WERI-Rb-1 (cell line): ENCODE measurements at regions not wholly inside any gene's neighbourhood (a gene's known extent, or its start where the extent isn't known, plus 50 kb on each side); places are given as distances from the start of the nearest gene placed in this dataset.

Source experiments
- DNase-seq: peaks from one replicate; pipeline ENCODE4 v3.0.0-alpha.2; 2020
- H3K27ac ChIP-seq: fragments of 250-450 bp; sonication (Bioruptor Pico); 2 replicates; pipeline ENCODE4 v1.5.1; 2020; ENCODE audit warnings: mild to moderate bottlenecking, moderate library complexity
- H3K27me3 ChIP-seq: fragments of 250-450 bp; sonication (Bioruptor Pico); 2 replicates; pipeline ENCODE4 v1.5.1; 2021; ENCODE audit warnings: mild to moderate bottlenecking, low read depth, moderate library complexity; ENCODE audit not compliant: insufficient read depth, severe bottlenecking
- H3K36me3 ChIP-seq: fragments of 250-450 bp; sonication (Bioruptor Pico); 2 replicates; pipeline ENCODE4 v1.5.1; 2020; ENCODE audit warnings: mild to moderate bottlenecking, moderate library complexity
- H3K4me3 ChIP-seq: 2 replicates; pipeline ENCODE4 v1.5.1; 2011; ENCODE audit warnings: low read depth, mild to moderate bottlenecking, control low read depth, low read length
- H3K9me3 ChIP-seq: fragments of 250-450 bp; sonication (Bioruptor Pico); 2 replicates; pipeline ENCODE4 v1.5.1; 2021; ENCODE audit warnings: mild to moderate bottlenecking, moderate library complexity; ENCODE audit not compliant: severe bottlenecking
- CTCF ChIP-seq: IDR thresholded peaks from 2 replicates; pipeline ENCODE4 v1.5.1; 2011; ENCODE audit warnings: low read depth, mild to moderate bottlenecking, control low read depth, inconsistent platforms, low read length

GRCh38 chr12:111046896-111047295, 126.5 kb upstream of the MYL2 start:
- no peaks in the 10 kb centered on the region for H3K27me3 ChIP-seq
- no peak for TF ChIP-seq CTCF
- no peaks in the 10 kb centered on the region for H3K9me3 ChIP-seq
- no peak overlapping the region for H3K4me3 ChIP-seq
- no peaks in the 10 kb centered on the region for H3K36me3 ChIP-seq
- DNase-seq, result no peak
- H3K27ac ChIP-seq, result no peak overlapping the region

- no peaks in the 10 kb centered on the region for H3K36me3 ChIP-seq
- no peak overlapping the region for H3K4me3 ChIP-seq
- H3K27ac ChIP-seq, result no peak overlapping the region
- DNase-seq, result no peak
- no peaks in the 10 kb centered on the region for H3K9me3 ChIP-seq
- H3K27me3 ChIP-seq, result no peaks in the 10 kb centered on the region
- TF ChIP-seq CTCF, result no peak
Observed at GRCh38 chr12:111045941-111046340, 125.6 kb upstream of the MYL2 start.

DNA sequence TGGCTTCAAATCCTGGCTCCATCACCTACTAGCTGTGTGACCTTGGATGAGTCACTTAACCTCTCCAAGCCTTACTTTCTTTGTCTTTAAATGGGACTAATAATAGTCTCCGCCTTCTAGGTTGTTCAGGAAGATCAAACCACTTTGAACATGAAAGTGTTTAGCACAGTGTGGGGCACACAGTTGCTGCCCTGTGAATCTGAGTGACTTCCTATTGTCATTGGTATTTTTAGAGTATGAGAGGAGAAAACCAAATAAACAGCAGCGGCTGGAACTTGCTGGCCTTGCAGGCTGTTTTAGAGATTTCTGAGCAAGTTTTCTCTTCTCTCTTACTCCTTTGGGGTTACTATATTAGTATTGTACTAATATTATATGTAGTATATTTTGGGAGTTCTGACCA, 120.7 kb upstream of the MYL2 start:
- H3K27me3 ChIP-seq, result peaks cover 13% of the 10 kb centered on the region
- no peaks in the 10 kb centered on the region for H3K9me3 ChIP-seq
- no peak for TF ChIP-seq CTCF
- no peak overlapping the region for H3K27ac ChIP-seq
- DNase-seq, result no peak
- H3K36me3 ChIP-seq, result no peaks in the 10 kb centered on the region
- no peak overlapping the region for H3K4me3 ChIP-seq

- Histone ChIP-seq H3K27me3 (peaks cover 17% of the 10 kb centered on the region), H3K36me3 (no peaks in the 10 kb centered on the region), H3K4me3 (no peak overlapping the region), H3K9me3 (no peaks in the 10 kb centered on the region), H3K27ac (no peak overlapping the region)
- no peak for TF ChIP-seq CTCF
- DNase-seq, result no peak
Observed at GRCh38 chr12:111040690-111041089, 120.3 kb upstream of the MYL2 start.

GRCh38 chr12:111038941-111039340, 118.6 kb upstream of the MYL2 start:
- H3K27ac ChIP-seq, result no peak overlapping the region
- no peaks in the 10 kb centered on the region for H3K36me3 ChIP-seq
- H3K27me3 ChIP-seq, result peaks cover 30% of the 10 kb centered on the region
- TF ChIP-seq CTCF, result no peak
- H3K4me3 ChIP-seq, result no peak overlapping the region
- no peak for DNase-seq
- H3K9me3 ChIP-seq, result no peaks in the 10 kb centered on the region

DNA sequence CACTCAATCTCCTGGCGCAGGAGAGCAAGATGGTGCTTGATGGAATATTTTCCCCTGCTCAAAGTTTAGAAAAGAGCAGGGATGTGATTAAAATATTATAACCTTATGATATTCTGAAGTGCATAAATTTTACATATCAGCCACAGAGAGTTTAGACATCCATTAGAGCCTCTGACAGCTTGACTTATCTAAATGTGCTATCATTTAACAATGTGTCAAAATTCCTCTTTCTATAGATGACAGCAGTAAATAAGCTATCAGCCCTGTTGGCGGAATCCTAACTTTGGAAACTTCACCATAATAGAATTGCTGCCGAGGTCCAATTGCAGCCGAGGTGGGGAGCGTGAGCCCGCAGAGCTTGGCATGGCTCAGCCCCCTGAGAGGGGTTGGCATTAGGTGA, 117.7 kb upstream of the MYL2 start:
- no peak overlapping the region for H3K27ac ChIP-seq
- DNase-seq, result no peak
- no peak overlapping the region for H3K4me3 ChIP-seq
- H3K27me3 ChIP-seq, result peaks cover 30% of the 10 kb centered on the region
- no peaks in the 10 kb centered on the region for H3K9me3 ChIP-seq
- H3K36me3 ChIP-seq, result no peaks in the 10 kb centered on the region
- no peak for TF ChIP-seq CTCF
